ENCODE measurements at regions not wholly inside any gene's neighbourhood (a gene's known extent, or its start where the extent isn't known, plus 50 kb on each side); places are given as distances from the start of the nearest gene placed in this dataset.

DNA sequence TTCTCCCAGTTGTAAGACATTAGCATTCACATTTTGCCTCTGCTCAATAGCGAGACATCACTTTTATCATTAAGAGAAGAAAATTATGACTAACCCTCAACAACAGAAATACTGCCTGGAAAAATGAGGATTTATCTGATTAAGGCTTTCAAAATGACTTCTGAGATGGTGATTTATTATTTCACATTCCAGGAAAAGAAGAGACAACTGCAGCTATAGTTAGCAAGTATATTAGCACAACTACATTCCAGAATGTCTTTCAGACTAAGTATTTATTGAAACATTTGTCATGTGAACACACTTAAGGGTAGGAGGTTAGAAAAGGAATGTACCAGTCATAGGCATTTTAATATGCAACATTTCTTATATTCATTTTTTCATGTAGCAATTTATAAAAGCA lies 162.0 kb downstream of the IQUB start:
- WGBS, 2 donors: 84 to 92% methylated on average over 1 of the region's 1 CpG
- H3K27me3 ChIP-seq: no peaks in the 10 kb centered on the region
- DNase-seq: no peak
- H3K9me3 ChIP-seq: no peaks in the 10 kb centered on the region
- no peaks in the 10 kb centered on the region for H3K36me3 ChIP-seq
- no peak overlapping the region for H3K4me3 ChIP-seq
- peak overlapping the region in 1 of 4 donors; percentile 56 for H3K27ac ChIP-seq
- intact Hi-C loops (cut with DNase I): no loop called here
- TF ChIP-seq EP300 (IDR thresholded peaks at IDR 0.05) (no peak), POLR2AphosphoS5 (IDR thresholded peaks at IDR 0.05) (no peak), POLR2A (IDR thresholded peaks at IDR 0.05) (no peak)
- TF ChIP-seq, protein P1, sequence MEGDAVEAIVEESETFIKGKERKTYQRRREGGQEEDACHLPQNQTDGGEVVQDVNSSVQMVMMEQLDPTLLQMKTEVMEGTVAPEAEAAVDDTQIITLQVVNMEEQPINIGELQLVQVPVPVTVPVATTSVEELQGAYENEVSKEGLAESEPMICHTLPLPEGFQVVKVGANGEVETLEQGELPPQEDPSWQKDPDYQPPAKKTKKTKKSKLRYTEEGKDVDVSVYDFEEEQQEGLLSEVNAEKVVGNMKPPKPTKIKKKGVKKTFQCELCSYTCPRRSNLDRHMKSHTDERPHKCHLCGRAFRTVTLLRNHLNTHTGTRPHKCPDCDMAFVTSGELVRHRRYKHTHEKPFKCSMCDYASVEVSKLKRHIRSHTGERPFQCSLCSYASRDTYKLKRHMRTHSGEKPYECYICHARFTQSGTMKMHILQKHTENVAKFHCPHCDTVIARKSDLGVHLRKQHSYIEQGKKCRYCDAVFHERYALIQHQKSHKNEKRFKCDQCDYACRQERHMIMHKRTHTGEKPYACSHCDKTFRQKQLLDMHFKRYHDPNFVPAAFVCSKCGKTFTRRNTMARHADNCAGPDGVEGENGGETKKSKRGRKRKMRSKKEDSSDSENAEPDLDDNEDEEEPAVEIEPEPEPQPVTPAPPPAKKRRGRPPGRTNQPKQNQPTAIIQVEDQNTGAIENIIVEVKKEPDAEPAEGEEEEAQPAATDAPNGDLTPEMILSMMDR (IDR thresholded peaks at IDR 0.05): no peak
- no peaks in the 10 kb centered on the region for H3K4me1 ChIP-seq

- H3K4me1 ChIP-seq: no peaks in the 10 kb centered on the region
- no peak for DNase-seq
- TF ChIP-seq POLR2AphosphoS5 (IDR thresholded peaks at IDR 0.05): no peak
- no peak for TF ChIP-seq EP300 (IDR thresholded peaks at IDR 0.05)
- TF ChIP-seq POLR2A (IDR thresholded peaks at IDR 0.05): no peak
- TF ChIP-seq, protein P1 (IDR thresholded peaks at IDR 0.05): peak in 2 of 4 experiments; percentile 22 to 30
- H3K27me3 ChIP-seq: no peaks in the 10 kb centered on the region
- intact Hi-C loops (cut with DNase I): no loop called here
- no peak overlapping the region for H3K27ac ChIP-seq
- no peaks in the 10 kb centered on the region for H3K36me3 ChIP-seq
- no peak overlapping the region for H3K4me3 ChIP-seq
- WGBS, 2 donors: 27 to 38% methylated on average over 5 of the region's 5 CpGs
- H3K9me3 ChIP-seq: no peaks in the 10 kb centered on the region
Measured at GRCh38 chr7:123367484-123368122, 166.8 kb downstream of the IQUB start.

DNA sequence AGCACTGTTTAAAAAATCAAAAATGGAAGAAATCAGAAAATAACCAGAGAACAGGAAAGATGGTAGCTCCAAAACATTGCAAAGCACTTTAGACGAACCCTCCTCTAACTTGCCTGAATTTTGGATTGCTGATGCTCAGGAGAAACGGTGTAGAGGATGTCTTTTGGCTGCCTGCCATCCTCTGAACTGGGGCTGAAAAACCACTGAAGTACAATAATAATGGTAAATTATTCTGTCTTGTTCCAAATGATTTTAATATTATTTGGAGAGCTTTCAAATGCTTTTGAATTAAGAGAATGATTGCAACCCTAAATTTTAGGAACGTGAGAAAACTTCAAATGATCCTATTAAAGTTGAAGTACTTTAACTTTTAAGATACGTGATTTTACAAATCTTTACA lies 167.3 kb upstream of the SLC13A1 start:
- TF ChIP-seq EP300 (IDR thresholded peaks at IDR 0.05) (no peak), POLR2A (IDR thresholded peaks at IDR 0.05) (no peak), POLR2AphosphoS5 (IDR thresholded peaks at IDR 0.05) (no peak)
- TF ChIP-seq, protein P1 (IDR thresholded peaks at IDR 0.05): no peak
- intact Hi-C loops (cut with DNase I): no loop called here
- Histone ChIP-seq H3K27me3 (no peaks in the 10 kb centered on the region), H3K4me1 (no peaks in the 10 kb centered on the region), H3K36me3 (no peaks in the 10 kb centered on the region), H3K9me3 (no peaks in the 10 kb centered on the region), H3K27ac (no peak overlapping the region), H3K4me3 (no peak overlapping the region)
- DNase-seq: no peak
- 59 to 62% methylated on average over 4 of the region's 4 CpGs for WGBS, 2 donors

GRCh38 chr7:123366626-123367025 lies 166.9 kb upstream of the SLC13A1 start:
- DNase-seq: no peak
- H3K27me3 ChIP-seq: no peaks in the 10 kb centered on the region
- no peak for TF ChIP-seq POLR2A (IDR thresholded peaks at IDR 0.05)
- no peak for TF ChIP-seq EP300 (IDR thresholded peaks at IDR 0.05)
- TF ChIP-seq POLR2AphosphoS5 (IDR thresholded peaks at IDR 0.05): no peak
- TF ChIP-seq, protein P1 (IDR thresholded peaks at IDR 0.05): no peak

DNA sequence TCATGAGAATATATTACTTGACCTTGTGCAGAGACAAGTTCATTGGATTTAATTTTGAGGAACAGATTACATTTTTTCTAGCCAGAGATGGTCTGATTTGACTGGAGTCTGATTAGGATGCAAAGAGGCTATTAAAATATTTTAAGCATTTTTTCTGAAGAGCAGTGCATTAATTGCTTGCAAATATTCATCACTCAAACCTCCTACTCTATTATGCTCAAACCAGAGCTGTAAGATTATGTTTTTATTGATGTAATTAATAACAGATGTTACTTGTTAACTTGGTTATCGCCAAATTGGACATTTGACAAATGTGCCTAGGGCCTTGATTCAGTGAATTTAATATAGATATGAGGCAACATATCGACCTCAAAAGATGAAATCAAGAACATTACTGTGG lies 160.9 kb upstream of the SLC13A1 start:
- Histone ChIP-seq H3K36me3 (no peaks in the 10 kb centered on the region), H3K4me3 (no peak overlapping the region), H3K4me1 (no peaks in the 10 kb centered on the region), H3K9me3 (no peaks in the 10 kb centered on the region), H3K27ac (no peak overlapping the region), H3K27me3 (no peaks in the 10 kb centered on the region)
- 82 to 85% methylated on average over 2 of the region's 2 CpGs for WGBS, 2 donors
- intact Hi-C loops (cut with DNase I): no loop called here
- DNase-seq: no peak
- TF ChIP-seq POLR2AphosphoS5 (IDR thresholded peaks at IDR 0.05): no peak
- no peak for TF ChIP-seq EP300 (IDR thresholded peaks at IDR 0.05)
- no peak for TF ChIP-seq POLR2A (IDR thresholded peaks at IDR 0.05)
- TF ChIP-seq, protein P1 (IDR thresholded peaks at IDR 0.05): no peak

More at GRCh38 chr7:123366626-123367025, 166.9 kb upstream of the SLC13A1 start:
- Histone ChIP-seq H3K4me1 (no peaks in the 10 kb centered on the region), H3K27ac (no peak overlapping the region), H3K4me3 (no peak overlapping the region), H3K36me3 (no peaks in the 10 kb centered on the region), H3K9me3 (no peaks in the 10 kb centered on the region)
- intact Hi-C loops (cut with DNase I): no loop called here
